Fibroblast of lung (primary cell): ENCODE measurements at regions not wholly inside any gene's neighbourhood (a gene's known extent, or its start where the extent isn't known, plus 50 kb on each side); places are given as distances from the start of the nearest gene placed in this dataset.

Experiments used
- EZH2 ChIP-seq: IDR thresholded peaks from 2 replicates; pipeline ENCODE4 v1.5.1; 2012; ENCODE audit warnings: low read length, control low read depth, mild to moderate bottlenecking; ENCODE audit errors: missing control alignments
- TF ChIP-seq, protein P1 (sequence below), 2 donors: IDR thresholded peaks in 1 of 2; conservative IDR thresholded peaks in 1 of 2; 1 replicate in 1 of 2; 2 replicates in 1 of 2; pipeline ENCODE4 v1.5.1; 2011 to 2012; ENCODE audit warnings: low read length in 2 of 2, control low read depth in 1 of 2, inconsistent platforms in 1 of 2, low read depth in 1 of 2, mild to moderate bottlenecking in 1 of 2

DNA sequence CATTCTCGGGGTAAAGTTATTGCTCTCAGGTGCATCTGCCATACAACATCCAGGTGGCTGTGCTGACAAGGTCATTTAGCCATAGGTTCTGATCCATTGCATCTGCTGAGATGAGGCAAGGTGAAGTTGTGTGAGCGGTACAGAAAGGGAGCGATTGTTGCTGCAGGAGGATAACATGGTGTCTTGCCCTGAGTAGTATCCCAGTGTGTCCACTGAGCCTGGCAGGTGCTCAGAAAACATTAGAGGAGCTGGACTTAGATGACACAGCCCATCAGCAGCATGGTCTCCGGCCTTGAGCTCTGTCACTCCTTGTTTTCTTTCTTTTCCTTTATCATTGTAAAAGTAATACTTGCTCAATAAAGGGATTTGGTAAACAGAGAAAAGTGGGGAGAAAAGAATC, 161.1 kb upstream of the ATP10A start:
- TF ChIP-seq, protein P1, sequence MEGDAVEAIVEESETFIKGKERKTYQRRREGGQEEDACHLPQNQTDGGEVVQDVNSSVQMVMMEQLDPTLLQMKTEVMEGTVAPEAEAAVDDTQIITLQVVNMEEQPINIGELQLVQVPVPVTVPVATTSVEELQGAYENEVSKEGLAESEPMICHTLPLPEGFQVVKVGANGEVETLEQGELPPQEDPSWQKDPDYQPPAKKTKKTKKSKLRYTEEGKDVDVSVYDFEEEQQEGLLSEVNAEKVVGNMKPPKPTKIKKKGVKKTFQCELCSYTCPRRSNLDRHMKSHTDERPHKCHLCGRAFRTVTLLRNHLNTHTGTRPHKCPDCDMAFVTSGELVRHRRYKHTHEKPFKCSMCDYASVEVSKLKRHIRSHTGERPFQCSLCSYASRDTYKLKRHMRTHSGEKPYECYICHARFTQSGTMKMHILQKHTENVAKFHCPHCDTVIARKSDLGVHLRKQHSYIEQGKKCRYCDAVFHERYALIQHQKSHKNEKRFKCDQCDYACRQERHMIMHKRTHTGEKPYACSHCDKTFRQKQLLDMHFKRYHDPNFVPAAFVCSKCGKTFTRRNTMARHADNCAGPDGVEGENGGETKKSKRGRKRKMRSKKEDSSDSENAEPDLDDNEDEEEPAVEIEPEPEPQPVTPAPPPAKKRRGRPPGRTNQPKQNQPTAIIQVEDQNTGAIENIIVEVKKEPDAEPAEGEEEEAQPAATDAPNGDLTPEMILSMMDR (conservative IDR thresholded peaks at IDR 0.05 in 1 of 2, IDR thresholded peaks at IDR 0.05 in 1 of 2; ENCODE audit: low read depth in 1 of 2, low read length in 2 of 2), result no peak
- TF ChIP-seq EZH2, result no peak
